NCI-H526 treated with DMSO at 0.1 percent for 48 hours (cell line): ENCODE measurements at regions not wholly inside any gene's neighbourhood (a gene's known extent, or its start where the extent isn't known, plus 50 kb on each side); places are given as distances from the start of the nearest gene placed in this dataset.

Source experiments
- DNase-seq: peaks from one replicate; lab custom pipeline; 2025; lab: John Stamatoyannopoulos, UW

- no peak for DNase-seq
These were observed 53.8 kb downstream of the FZD10 start for GRCh38 chr12:130216031-130216430.

DNA sequence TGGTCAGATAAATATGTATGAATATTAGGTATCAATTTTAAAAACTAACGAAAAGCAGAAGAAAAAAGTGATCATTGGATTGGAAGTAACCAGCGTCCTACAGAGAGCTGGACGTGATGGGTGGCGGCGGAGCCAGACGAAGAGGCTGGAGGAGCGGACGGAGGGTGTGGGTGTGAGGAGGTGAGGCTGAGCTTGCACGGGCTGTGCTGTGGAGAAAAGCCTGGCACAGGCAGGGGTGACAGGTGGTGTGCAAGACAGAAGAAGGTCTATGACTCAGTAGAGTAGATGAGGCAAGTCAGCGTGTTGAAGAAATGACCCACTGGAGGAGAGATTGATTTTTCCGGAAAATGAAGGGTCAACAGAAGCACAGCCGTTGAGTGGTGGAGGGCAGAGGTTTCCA is 56.4 kb downstream of the FZD10 start:
- no peak for DNase-seq

DNA sequence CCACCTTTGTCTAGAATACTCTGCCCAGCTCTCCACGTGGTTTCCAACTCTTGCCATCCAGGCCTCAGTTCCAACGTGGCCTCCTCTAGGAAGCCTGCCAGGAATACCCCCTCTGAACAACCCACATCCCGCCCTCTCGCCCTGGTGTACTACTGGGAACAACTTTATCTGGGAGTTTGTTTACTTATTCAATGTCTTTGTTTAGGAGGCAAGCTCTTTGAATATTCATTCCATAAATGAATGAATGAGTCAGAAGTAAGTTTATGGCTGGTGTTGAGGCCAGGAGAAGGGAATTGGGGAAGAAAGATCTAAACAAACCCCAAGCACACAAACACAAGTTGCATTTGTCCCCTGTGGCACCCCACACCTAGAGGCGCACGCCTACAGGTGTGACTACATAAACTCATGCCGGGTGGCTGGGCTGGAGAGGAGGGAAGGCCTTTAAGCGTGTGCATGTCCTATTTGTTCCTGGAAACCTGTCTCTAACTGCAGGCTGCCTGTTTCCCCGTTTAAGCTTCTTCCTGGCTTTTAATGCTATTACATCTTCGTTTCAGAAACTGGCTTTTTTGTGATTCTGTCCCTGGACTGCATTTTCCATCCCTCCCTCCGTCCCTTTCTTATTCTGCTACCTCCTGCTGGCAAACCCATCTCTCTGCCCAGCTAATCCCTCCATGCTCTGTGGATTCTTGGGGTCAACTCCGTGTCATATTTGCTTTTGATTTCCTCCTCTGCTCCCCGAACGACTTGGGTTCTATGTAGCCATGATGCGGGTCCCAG is 57.9 kb downstream of the FZD10 start:
- DNase-seq: no peak

GRCh38 chr12:130220706-130221100 is 58.4 kb downstream of the FZD10 start:
- DNase-seq: no peak

DNA sequence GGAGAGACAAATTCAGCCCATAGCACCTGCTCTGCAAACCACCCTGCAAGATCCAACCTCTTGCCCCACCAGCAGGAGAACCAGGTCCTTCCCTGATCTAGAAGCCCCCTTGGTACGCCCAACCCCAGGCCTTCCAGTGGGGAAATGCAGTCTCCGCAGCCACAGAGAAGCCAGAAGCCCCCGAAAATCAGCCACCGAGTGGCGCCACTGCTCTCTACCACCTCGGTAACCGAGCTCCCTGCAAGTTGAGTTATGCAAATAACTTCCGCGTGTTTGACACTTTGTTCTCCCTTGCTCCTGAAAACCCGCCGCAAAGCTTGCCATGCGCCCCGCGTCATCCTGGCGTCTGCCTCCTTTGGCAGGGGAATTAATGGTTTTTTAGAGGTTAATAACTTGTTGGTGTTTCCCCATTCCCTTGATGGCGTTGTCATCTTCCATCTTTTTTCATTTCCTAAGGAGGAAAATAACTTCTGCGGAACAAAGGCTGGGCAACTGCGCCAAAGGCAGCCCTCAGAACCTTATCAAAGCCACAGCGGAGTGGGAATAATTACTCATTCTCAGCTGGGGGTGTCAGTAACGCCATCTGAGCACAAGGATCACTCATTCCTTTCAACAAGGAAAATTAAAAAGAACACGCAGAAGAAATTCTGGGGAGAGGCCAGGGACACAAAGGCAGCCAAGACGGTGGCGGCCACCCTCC is 60.4 kb downstream of the FZD10 start:
- DNase-seq: peak; percentile 31

- no peak for DNase-seq
These were observed 61.5 kb downstream of the FZD10 start for GRCh38 chr12:130223767-130224244.

DNA sequence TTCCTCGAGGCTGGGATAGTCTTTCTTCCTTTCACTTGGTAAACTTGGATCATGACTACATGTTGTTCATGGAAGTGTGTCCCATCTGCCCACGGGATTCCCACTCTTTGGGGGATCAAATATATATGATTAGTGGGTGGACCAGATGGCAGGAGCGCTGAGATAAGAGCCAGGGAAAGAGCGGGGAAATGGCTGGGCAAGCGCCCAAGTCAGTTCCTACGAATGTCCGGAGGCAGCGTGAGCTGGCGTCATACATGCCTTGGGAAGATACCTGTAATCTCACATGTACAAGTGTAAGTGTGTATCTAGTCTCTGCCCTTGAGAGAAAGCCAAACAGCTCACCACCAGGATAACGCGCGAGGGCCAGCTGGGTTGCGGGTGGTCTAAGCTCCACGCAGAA is 62.3 kb downstream of the FZD10 start:
- no peak for DNase-seq

- DNase-seq: no peak
These were observed 63.1 kb downstream of the FZD10 start for GRCh38 chr12:130225347-130225746.

DNA sequence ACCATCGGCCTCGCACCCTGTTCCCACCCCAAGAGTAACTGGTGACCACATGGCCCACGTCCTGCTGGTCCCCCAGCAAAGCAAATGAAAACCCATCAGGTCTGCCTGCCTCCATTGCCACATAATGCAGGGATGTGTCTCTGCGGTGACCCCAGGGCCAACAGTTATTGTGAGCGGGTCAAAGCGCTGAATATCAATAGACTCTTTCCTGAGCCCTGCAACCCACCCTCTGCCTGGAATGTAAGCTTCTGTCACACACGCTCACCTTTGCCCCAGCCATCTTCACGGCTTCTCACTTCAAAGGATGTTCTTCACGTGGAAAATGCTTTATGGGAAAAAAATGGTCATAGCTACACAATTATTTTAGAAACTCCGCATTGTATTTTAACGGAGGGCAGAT is 63.9 kb downstream of the FZD10 start:
- no peak for DNase-seq

DNA sequence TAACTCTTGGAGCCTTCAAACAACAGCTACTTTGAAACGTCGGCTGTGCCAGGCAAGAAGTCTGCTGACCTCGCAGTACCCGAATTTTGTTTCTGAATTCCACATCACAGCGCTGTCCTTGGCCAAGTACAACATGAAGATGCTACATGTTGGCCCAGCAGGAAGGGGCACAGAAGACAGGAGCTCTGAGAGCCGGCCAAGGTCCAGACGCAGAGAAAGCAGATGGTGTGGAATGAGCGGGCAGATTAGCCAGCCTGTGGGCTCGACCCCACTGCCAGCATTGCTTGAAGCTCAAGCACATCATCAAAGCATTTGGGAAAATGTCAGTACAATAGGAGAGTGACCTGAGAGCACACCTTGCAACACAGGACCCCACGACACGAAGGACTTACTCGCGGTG is 64.5 kb downstream of the FZD10 start:
- DNase-seq: no peak

DNA sequence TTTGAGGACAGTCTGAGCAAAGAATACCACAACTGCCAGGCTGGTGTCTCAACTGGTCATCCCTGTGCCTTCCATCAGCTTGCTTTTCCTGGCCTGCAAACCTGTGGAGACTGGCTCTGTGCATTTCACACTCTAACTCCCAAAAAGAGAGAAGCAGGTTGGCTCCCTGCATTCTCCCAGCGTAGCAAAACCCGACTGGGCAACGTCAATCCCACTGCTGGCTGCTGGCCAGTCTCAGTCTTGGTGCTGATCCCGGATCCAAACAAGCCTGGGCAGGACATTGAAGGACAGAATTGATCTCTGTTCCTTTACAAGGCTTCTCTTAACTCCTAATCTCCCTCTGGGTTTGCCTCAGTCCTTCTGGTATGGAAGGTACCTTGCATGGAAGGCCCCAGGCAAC is 65.4 kb downstream of the FZD10 start:
- DNase-seq: no peak

DNA sequence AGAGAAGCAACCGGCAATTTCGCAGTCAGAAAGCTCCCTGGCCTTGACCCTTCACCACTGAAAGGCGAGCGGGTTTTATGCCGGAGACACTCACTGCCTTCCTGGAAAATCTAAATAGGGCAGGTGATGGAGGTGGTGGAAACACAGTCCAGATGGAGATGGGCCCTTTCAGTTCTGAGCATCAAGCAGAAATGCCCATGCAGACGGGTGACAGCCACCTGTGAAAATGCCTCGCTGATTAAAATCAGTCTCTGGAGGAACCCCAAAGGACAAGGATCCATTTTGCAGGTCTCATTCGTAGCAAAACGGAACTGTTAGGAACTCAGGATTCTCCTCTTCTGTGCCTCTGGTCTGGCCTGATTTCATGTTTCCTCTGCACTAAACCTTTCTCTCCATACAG is 74.2 kb downstream of the FZD10 start:
- DNase-seq: no peak

DNA sequence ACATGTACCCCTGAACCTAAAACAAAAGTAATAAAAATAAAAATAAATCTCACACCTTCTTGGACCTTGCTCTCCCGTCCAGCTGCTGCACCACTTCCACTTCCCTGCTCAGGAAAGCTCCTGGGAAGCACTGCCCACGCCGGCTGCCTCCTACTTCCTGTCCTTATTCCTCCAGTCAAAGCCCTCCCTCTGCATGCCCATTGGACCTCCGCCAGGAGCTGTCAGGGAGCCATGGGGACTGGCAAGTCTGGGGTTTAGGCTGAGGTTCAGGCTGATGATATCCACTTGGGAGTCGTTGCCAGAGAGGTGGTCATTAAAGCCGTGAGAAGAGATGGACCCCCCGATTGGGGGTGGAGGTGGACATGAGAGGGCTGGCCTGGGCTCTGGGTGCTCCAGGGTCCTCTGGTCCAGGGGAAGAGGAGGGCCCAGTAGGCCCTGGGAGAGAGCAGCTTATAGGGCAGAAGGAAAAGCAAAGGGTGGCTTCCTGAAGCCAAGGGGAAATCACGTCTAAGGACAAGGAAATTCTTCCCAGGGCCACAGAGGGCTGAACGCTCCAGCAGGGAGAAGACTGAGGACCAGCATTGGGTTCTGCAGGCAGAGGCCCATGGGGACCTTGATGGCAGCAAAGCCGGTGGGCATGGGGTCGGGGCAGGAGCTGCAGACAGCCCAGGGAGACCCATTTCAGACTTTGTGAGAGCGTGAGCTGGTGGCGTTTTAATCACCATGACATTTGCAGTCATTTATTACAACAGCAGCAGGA is 78.7 kb downstream of the FZD10 start:
- no peak for DNase-seq

- DNase-seq: no peak
These were observed 80.2 kb downstream of the FZD10 start for GRCh38 chr12:130242506-130242905.

GRCh38 chr12:130245251-130245650 is 83.0 kb downstream of the FZD10 start:
- no peak for DNase-seq

DNA sequence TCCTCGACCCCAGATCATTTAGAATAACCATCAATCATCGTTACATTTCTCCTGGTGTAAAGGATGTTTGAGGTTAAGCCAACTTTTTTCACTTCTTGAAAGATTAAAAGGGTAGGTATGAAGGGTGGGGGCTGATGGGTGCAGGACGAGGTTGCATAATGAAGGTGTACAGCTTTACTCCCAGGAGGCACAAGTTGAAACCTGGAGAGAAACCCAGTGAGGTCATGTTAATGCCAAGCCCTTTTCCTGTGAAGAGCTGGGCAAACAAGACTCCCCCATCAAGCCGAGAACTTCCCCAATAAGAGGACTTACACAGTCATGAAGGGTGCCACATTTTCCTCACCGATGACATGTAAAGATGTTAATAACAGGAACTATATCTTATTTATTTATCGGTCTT is 84.3 kb downstream of the FZD10 start:
- no peak for DNase-seq

DNA sequence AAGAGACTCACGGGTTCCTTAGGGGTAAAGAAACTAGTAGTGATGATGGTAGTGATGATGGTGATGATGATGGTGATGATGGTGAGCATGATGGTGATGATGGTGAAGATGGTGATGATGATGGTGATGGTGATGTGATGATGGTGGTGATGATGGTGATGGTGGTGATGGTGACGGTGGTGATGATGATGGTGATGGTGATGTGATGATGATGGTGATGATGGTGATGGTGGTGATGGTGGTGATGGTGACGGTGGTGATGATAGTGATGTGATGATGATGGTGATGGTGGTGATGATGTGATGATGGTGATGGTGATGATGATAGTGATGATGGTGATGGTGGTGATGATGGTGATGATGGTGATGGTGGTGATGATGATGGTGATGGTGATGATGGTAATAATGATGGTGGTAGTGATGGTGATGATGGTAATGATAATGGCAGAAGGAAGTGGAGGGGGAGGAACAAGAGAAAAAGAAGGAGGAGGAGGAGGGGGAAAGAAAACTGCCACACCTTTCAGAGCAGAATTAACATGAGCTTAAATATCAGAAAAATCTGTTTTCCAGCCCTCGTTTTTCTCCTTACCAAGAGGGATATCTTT is 85.5 kb downstream of the FZD10 start:
- no peak for DNase-seq

DNA sequence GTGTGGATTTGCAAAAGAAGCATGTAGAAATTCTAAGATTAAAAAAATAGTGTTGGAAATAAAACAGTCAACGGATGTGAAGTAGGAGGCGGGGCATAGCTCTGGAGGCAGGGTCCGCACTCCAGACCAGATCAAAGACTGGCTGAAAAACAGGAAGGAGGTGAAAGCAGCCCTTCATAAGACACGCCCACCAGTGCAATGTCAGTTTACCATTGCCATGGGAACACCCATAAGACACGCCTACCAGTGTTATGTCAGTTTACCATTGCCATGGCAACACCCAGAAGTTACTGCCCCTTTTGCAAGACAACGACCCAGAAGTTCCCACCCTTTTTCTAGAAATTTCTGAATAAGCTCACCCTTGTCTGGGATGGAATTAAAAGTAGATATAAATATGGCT is 87.1 kb downstream of the FZD10 start:
- DNase-seq: no peak

DNA sequence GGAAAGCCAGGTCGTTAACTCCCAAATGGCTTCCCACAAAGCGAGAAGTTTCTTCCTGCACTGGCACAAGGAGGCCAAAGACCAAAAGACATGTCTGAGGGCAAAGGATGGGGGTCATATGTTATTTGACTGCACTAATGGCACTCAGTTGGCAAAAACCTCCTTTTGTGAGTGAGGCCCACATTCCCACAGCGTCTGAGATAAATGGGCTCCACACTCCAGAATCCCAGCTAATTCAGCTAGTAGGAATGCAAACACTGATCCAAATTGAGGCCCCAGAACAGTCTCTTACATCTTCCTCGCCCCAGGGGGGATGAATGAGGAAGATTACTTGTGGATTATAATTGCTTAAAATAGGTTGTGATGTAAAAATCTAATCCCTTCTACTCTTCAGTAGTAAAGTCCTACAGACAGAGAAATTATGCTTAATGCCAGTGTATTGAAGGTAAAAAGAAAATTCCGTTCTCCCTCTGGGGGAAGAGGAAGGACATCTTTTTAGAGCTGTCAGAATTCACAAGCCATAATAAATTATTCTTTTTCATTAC is 86.4 kb upstream of the PIWIL1 start:
- no peak for DNase-seq

DNA sequence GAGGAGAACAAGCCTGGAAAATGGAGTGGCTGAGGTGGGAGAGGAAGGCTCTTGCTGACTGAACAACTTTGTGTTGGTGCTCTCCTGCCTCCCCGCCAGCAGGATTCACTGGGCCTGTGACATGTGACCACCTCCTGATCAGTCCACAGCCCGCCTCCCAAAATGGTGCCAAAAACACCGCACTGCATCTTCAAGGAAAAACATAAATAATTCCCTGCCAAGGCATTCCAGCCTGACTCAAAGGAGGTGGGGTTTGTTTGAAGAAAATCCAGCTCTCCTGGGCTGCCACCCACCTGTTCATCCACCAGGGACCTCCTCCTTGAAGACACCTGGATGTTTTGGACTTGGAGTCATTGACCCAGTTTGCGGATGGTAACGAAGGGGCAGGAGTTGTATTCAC is 83.8 kb upstream of the PIWIL1 start:
- DNase-seq: no peak

- no peak for DNase-seq
These were observed 83.0 kb upstream of the PIWIL1 start for GRCh38 chr12:130254461-130255276.
